ENCODE measurements at regions not wholly inside any gene's neighbourhood (a gene's known extent, or its start where the extent isn't known, plus 50 kb on each side); places are given as distances from the start of the nearest gene placed in this dataset.

- WGBS, 2 experiments (ENCODE audit: insufficient coverage in 1 of 2, insufficient read length in 1 of 2): 87 to 100% methylated on average over 1 to 7 of the region's 7 CpGs
- no peaks in the 10 kb centered on the region for H3K4me1 Mint-ChIP-seq
- no peak overlapping the region for H3K4me3 ChIP-seq (ENCODE audit: low read length)
- H3K27me3 Mint-ChIP-seq (ENCODE audit: insufficient read depth): peaks cover 2% of the 10 kb centered on the region
- H3K9me3 Mint-ChIP-seq: peaks cover 3% of the 10 kb centered on the region
- H3K4me3 Mint-ChIP-seq: no peak overlapping the region
- H3K4me1 ChIP-seq (ENCODE audit: control insufficient read depth, insufficient read depth, low read length): no peaks in the 10 kb centered on the region
- no peak overlapping the region for H3K9ac ChIP-seq (ENCODE audit: extremely low read depth, low read length, poor library complexity, severe bottlenecking)
- no peak overlapping the region for H3K27ac ChIP-seq (ENCODE audit: low read depth, low read length)
- H3K27ac Mint-ChIP-seq: no peak overlapping the region
- no peak for DNase-seq
- no peak for TF ChIP-seq CTCF (conservative IDR thresholded peaks at IDR 0.05)
- H3K9me3 ChIP-seq (ENCODE audit: control insufficient read depth, low read length): peaks cover 15% of the 10 kb centered on the region
- no peaks in the 10 kb centered on the region for H3K27me3 ChIP-seq (ENCODE audit: control insufficient read depth, insufficient read depth, low read length, poor library complexity, severe bottlenecking)
- H3K36me3 Mint-ChIP-seq (ENCODE audit: low read depth): no peaks in the 10 kb centered on the region
- H3K36me3 ChIP-seq (ENCODE audit: control insufficient read depth, insufficient read depth, low read length): no peaks in the 10 kb centered on the region
These were observed 61.8 kb upstream of the STOX2 start for GRCh38 chr4:183843248-183843671.

GRCh38 chr4:183846951-183847350, 58.2 kb upstream of the STOX2 start:
- no peak overlapping the region for H3K9ac ChIP-seq (ENCODE audit: extremely low read depth, low read length, poor library complexity, severe bottlenecking)
- Mint-ChIP-seq H3K27ac (no peak overlapping the region), H3K27me3 (ENCODE audit: insufficient read depth) (peaks cover 16% of the 10 kb centered on the region), H3K9me3 (peaks cover 3% of the 10 kb centered on the region), H3K4me1 (no peaks in the 10 kb centered on the region), H3K36me3 (ENCODE audit: low read depth) (no peaks in the 10 kb centered on the region), H3K4me3 (no peak overlapping the region)
- no peak for DNase-seq
- H3K27me3 ChIP-seq (ENCODE audit: control insufficient read depth, insufficient read depth, low read length, poor library complexity, severe bottlenecking): peaks cover 6% of the 10 kb centered on the region
- no peak for TF ChIP-seq CTCF (conservative IDR thresholded peaks at IDR 0.05)
- H3K27ac ChIP-seq (ENCODE audit: low read depth, low read length): no peak overlapping the region
- no peaks in the 10 kb centered on the region for H3K4me1 ChIP-seq (ENCODE audit: control insufficient read depth, insufficient read depth, low read length)
- peaks cover 15% of the 10 kb centered on the region for H3K9me3 ChIP-seq (ENCODE audit: control insufficient read depth, low read length)
- no peak overlapping the region for H3K4me3 ChIP-seq (ENCODE audit: low read length)
- no peaks in the 10 kb centered on the region for H3K36me3 ChIP-seq (ENCODE audit: control insufficient read depth, insufficient read depth, low read length)

GRCh38 chr4:183848805-183849204, 56.3 kb upstream of the STOX2 start:
- Mint-ChIP-seq H3K36me3 (ENCODE audit: low read depth) (no peaks in the 10 kb centered on the region), H3K27ac (no peak overlapping the region), H3K4me1 (no peaks in the 10 kb centered on the region), H3K9me3 (peaks cover 3% of the 10 kb centered on the region), H3K4me3 (no peak overlapping the region), H3K27me3 (ENCODE audit: insufficient read depth) (peaks cover 26% of the 10 kb centered on the region)
- Histone ChIP-seq H3K9ac (ENCODE audit: extremely low read depth, low read length, poor library complexity, severe bottlenecking) (no peak overlapping the region), H3K9me3 (ENCODE audit: control insufficient read depth, low read length) (peaks cover 15% of the 10 kb centered on the region), H3K36me3 (ENCODE audit: control insufficient read depth, insufficient read depth, low read length) (no peaks in the 10 kb centered on the region), H3K4me3 (ENCODE audit: low read length) (no peak overlapping the region), H3K27me3 (ENCODE audit: control insufficient read depth, insufficient read depth, low read length, poor library complexity, severe bottlenecking) (peaks cover 6% of the 10 kb centered on the region), H3K27ac (ENCODE audit: low read depth, low read length) (no peak overlapping the region), H3K4me1 (ENCODE audit: control insufficient read depth, insufficient read depth, low read length) (no peaks in the 10 kb centered on the region)
- DNase-seq: no peak
- 86 to 89% methylated on average over 3 of the region's 3 CpGs for WGBS, 2 experiments (ENCODE audit: insufficient coverage in 1 of 2, insufficient read length in 1 of 2)
- no peak for TF ChIP-seq CTCF (conservative IDR thresholded peaks at IDR 0.05)
